ENCODE measurements at regions not wholly inside any gene's neighbourhood (a gene's known extent, or its start where the extent isn't known, plus 50 kb on each side); places are given as distances from the start of the nearest gene placed in this dataset.

DNA sequence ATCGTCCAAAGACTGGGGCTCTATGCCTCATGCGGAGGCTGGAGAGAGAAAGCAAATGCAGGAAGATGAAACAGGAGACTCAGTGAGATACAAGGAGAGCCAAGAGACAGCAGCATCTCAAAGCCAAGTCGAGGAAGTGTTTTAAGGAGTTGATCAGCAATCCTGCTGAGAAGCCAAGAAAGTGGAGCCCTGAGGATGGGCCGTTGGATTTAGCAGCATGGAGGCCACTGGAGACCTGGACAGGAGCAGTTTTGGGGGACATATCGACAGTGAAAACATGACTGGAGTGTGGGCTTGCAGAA is 107.4 kb upstream of the ZBTB40 start:
- CTCF ChIA-PET: no interaction called here
- no peak overlapping the region for H3K27ac ChIP-seq
- POLR2A ChIA-PET (ENCODE audit: low non-redundant PET): no interaction called here
- no peak for DNase-seq (ENCODE audit: low spot score)
- TF ChIP-seq, protein P1, sequence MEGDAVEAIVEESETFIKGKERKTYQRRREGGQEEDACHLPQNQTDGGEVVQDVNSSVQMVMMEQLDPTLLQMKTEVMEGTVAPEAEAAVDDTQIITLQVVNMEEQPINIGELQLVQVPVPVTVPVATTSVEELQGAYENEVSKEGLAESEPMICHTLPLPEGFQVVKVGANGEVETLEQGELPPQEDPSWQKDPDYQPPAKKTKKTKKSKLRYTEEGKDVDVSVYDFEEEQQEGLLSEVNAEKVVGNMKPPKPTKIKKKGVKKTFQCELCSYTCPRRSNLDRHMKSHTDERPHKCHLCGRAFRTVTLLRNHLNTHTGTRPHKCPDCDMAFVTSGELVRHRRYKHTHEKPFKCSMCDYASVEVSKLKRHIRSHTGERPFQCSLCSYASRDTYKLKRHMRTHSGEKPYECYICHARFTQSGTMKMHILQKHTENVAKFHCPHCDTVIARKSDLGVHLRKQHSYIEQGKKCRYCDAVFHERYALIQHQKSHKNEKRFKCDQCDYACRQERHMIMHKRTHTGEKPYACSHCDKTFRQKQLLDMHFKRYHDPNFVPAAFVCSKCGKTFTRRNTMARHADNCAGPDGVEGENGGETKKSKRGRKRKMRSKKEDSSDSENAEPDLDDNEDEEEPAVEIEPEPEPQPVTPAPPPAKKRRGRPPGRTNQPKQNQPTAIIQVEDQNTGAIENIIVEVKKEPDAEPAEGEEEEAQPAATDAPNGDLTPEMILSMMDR (conservative IDR thresholded peaks at IDR 0.05; ENCODE audit: low read depth): no peak

DNA sequence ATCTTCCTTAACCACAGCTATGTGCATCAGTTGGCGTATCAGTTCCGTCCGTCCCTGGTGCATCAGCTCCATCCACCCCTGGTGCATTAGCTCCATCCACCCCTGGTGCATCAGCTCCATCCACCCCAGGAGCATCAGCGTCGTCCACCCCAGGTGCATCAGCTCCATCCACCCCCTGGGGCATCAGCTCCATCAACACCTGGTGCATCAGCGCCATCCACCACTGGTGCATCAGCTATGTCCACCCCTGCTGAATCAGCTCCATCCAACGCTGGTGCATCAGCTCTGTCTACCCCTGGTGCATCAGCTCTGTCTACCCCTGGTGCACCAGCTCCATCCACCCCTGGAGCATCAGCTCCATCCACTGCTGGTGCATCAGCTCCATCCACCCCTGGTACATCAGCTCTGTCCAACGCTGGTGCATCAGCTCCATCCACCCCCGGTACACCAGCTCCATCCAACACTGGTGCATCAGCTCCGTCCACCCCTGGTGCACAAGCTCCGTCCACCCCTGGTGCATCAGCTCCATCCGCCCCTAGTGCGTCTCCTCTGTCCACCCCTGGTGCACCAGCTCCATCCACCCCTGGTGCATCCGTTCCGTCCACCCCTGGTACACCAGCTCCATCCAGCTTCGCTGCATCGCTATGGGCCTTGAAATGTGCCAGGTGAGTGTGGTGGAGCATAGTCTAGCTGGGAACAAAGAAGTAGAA is 106.6 kb upstream of the ZBTB40 start:
- ChIA-PET CTCF (no interaction called here), POLR2A (ENCODE audit: low non-redundant PET) (no interaction called here)
- H3K27ac ChIP-seq: no peak overlapping the region
- TF ChIP-seq, protein P1 (conservative IDR thresholded peaks at IDR 0.05; ENCODE audit: low read depth): no peak
- no peak for DNase-seq (ENCODE audit: low spot score)

DNA sequence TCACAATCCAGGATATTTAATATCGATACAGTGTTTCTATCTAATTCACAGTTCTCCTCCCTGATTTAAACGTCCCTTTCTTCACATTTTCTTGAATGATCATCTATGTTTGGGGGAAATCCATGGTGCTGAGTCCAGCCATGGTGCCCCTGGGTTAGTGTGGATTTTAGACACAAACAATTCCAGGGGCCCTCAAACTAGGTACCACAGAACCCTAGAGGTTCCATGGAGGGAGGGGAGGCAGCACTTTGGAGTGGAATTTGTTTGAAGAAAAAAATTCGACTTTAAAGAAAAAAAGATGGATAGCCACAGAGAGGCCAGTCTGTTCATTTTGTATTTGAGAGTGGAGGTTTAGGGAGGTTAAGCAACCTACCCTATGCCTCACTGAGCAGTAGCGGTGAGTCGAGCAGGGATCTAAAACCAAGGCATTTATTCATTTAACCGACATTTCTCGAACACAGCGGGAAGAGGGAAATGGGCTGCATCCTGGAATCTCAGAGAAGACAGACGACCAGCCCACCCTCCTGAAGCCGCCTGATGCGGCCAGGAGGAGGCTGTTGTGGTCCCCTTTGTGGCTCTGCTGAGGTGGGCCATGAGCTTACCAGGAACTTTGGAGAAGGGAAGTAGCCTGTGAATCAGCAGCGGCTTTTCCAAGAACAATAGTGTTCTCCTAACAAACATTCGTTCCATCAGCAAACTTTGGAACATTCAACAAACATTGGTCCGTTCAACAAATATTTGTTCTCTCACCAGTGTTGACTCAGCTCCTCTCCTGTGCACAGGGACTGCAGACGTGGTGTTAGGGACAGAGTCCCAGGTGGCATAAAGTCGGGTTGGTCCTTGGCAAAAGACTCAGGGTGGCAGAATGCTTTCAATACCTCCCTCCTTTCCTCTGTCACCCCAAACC is 103.5 kb upstream of the ZBTB40 start:
- no peak for DNase-seq (ENCODE audit: low spot score)
- POLR2A ChIA-PET (ENCODE audit: low non-redundant PET): no interaction called here
- no peak overlapping the region for H3K27ac ChIP-seq
- CTCF ChIA-PET: no interaction called here
- TF ChIP-seq, protein P1 (conservative IDR thresholded peaks at IDR 0.05; ENCODE audit: low read depth): no peak

DNA sequence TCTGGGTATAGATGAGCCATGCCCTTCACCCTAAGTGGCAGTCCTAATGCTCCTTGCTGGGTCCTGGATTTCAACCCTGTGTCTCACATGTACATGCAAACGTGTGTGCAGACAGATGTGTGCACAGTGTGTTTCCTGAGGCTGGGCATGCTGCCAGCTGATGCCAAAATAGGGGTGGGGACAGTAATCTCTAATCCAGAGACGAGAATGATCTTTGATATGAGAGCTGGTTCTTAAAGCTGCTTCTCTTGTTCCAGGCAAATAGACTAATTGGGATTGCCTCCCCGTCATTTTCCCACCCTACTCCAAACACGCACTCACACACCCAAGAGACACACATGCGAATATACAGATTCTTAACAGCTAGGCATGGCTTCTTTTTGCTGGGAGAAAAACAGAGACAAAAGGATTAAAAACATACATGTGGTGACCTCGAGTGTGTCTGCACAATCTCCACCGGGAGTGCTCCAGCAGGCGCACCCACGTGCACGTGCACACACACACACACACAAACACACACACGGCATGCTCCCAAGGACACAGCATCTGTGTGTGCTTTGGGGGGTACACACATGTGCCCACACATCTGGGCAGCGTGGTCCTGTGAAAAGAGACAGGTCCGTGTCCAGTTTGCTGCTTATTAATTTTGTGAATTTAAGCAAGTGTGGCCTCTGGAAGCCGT is 102.1 kb upstream of the ZBTB40 start:
- DNase-seq (ENCODE audit: low spot score): no peak
- ChIA-PET POLR2A (ENCODE audit: low non-redundant PET) (no interaction called here), CTCF (no interaction called here)
- no peak overlapping the region for H3K27ac ChIP-seq
- TF ChIP-seq, protein P1 (conservative IDR thresholded peaks at IDR 0.05; ENCODE audit: low read depth): no peak

DNA sequence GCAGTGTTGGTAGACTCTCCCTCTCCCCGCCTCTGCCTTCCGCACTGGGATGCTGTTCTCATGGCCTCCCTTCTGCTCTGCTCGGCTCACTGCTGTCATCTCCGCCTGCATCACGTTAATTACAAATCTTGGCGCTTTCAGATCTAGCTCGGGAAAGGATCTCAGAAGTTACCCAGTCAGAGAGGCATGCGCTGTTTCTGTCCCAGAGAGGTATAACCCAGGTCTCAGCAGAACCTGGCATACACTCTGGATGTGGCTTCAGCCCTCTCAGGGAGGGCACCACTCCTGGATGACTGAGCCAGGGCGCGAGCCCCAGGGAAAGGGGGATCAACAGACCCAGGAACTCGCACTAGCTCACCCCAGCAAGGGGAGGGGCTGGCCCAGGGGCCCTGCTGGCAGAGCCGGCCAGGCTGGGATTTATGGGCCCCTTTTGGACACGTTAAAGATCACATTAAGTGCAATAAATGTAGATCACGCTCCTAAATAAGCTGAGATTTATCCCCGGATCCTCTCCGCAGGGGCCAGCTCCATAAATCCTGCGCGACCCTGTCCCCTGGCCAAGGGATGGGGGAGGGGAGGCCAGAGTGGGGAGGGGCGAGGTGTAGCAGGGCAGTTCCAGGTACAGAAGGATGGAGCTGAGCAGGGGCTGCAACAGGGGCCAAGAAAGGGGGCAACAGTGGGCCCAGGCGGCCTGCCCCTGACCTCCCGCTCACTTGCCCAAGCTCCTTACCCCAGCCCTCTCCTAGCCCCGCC is 101.3 kb upstream of the ZBTB40 start:
- DNase-seq (ENCODE audit: low spot score): no peak
- ChIA-PET CTCF (no interaction called here), POLR2A (ENCODE audit: low non-redundant PET) (no interaction called here)
- H3K27ac ChIP-seq: no peak overlapping the region
- TF ChIP-seq, protein P1 (conservative IDR thresholded peaks at IDR 0.05; ENCODE audit: low read depth): no peak
